HG02763 (cell line): ENCODE measurements at regions not wholly inside any gene's neighbourhood (a gene's known extent, or its start where the extent isn't known, plus 50 kb on each side); places are given as distances from the start of the nearest gene placed in this dataset.

Experiments used
- ATAC-seq: cut with Tn5 transposase; IDR thresholded peaks from one replicate; pipeline ENCODE4 v1.9.1; 2021; ENCODE audit warnings: mild to moderate bottlenecking, moderate library complexity; ENCODE audit not compliant: unreplicated experiment

- no peak for ATAC-seq
These were observed 703.0 kb upstream of the ZNF385D start for GRCh38 chr3:22453906-22454535.

GRCh38 chr3:22469995-22470394 lies 719.0 kb upstream of the ZNF385D start:
- ATAC-seq: no peak

- no peak for ATAC-seq
These were observed 720.5 kb upstream of the ZNF385D start for GRCh38 chr3:22471557-22471956.

GRCh38 chr3:22474706-22475445 lies 723.9 kb upstream of the ZNF385D start:
- ATAC-seq: no peak

- no peak for ATAC-seq
These were observed 724.7 kb upstream of the ZNF385D start for GRCh38 chr3:22475665-22476240.

GRCh38 chr3:22476976-22477375 lies 726.0 kb upstream of the ZNF385D start:
- ATAC-seq: no peak

GRCh38 chr3:22485954-22486353 lies 717.2 kb upstream of the UBE2E2 start:
- no peak for ATAC-seq

GRCh38 chr3:22490747-22491146 lies 712.4 kb upstream of the UBE2E2 start:
- no peak for ATAC-seq

- no peak for ATAC-seq
These were observed 711.8 kb upstream of the UBE2E2 start for GRCh38 chr3:22491344-22491743.

- ATAC-seq: no peak
These were observed 710.8 kb upstream of the UBE2E2 start for GRCh38 chr3:22492342-22492741.

GRCh38 chr3:22495241-22495640 lies 707.9 kb upstream of the UBE2E2 start:
- ATAC-seq: no peak

GRCh38 chr3:22495791-22496190 lies 707.3 kb upstream of the UBE2E2 start:
- no peak for ATAC-seq

GRCh38 chr3:22496641-22497040 lies 706.5 kb upstream of the UBE2E2 start:
- no peak for ATAC-seq

GRCh38 chr3:22506871-22507270 lies 696.3 kb upstream of the UBE2E2 start:
- no peak for ATAC-seq

- no peak for ATAC-seq
These were observed 695.4 kb upstream of the UBE2E2 start for GRCh38 chr3:22507709-22508108.

GRCh38 chr3:22523925-22524324 lies 679.2 kb upstream of the UBE2E2 start:
- no peak for ATAC-seq

- no peak for ATAC-seq
These were observed 676.8 kb upstream of the UBE2E2 start for GRCh38 chr3:22526266-22526837.

GRCh38 chr3:22536541-22536940 lies 666.6 kb upstream of the UBE2E2 start:
- ATAC-seq: no peak

GRCh38 chr3:22537560-22537959 lies 665.6 kb upstream of the UBE2E2 start:
- no peak for ATAC-seq

- ATAC-seq: no peak
These were observed 660.8 kb upstream of the UBE2E2 start for GRCh38 chr3:22542311-22542710.

- no peak for ATAC-seq
These were observed 647.2 kb upstream of the UBE2E2 start for GRCh38 chr3:22555753-22556435.
